ENCODE measurements at regions not wholly inside any gene's neighbourhood (a gene's known extent, or its start where the extent isn't known, plus 50 kb on each side); places are given as distances from the start of the nearest gene placed in this dataset.
"Not testable (repeated sequence)": the region's sequence is repeated elsewhere in the genome, so short reads cannot be mapped to it uniquely, and the experiment has no call there.

GRCh38 chr9:42434844-42435714 is 251.6 kb downstream of the SPATA31A6 start:
- DNase-seq = not testable (repeated sequence)

- not testable (repeated sequence) for DNase-seq
Observed at GRCh38 chr9:42435715-42436342, 252.4 kb downstream of the SPATA31A6 start.

GRCh38 chr9:42437057-42437759 is 253.7 kb downstream of the SPATA31A6 start:
- not testable (repeated sequence) for DNase-seq

- DNase-seq = not testable (repeated sequence)
Observed at GRCh38 chr9:42442680-42443079, 259.2 kb downstream of the SPATA31A6 start.

GRCh38 chr9:42443414-42443813 is 260.0 kb downstream of the SPATA31A6 start:
- DNase-seq = not testable (repeated sequence)

- not testable (repeated sequence) for DNase-seq
Observed at GRCh38 chr9:42461436-42461835, 278.0 kb downstream of the SPATA31A6 start.

GRCh38 chr9:42461863-42462262 is 278.4 kb downstream of the SPATA31A6 start:
- not testable (repeated sequence) for DNase-seq

GRCh38 chr9:42463981-42464380 is 280.5 kb downstream of the SPATA31A6 start:
- not testable (repeated sequence) for DNase-seq

- DNase-seq = peak in 1 of 2 experiments; percentile 5
Observed at GRCh38 chr9:42470577-42470976, 287.1 kb downstream of the SPATA31A6 start.

GRCh38 chr9:42490989-42491388 is 307.5 kb downstream of the SPATA31A6 start:
- not testable (repeated sequence) for DNase-seq

GRCh38 chr9:42502620-42503264 is 319.3 kb downstream of the SPATA31A6 start:
- DNase-seq = not testable (repeated sequence)

GRCh38 chr9:42508111-42508510 is 324.7 kb downstream of the SPATA31A6 start:
- DNase-seq = not testable (repeated sequence)

GRCh38 chr9:42513535-42513934 is 330.1 kb downstream of the SPATA31A6 start:
- not testable (repeated sequence) for DNase-seq

- not testable (repeated sequence) for DNase-seq
Observed at GRCh38 chr9:42534325-42534983, 351.0 kb downstream of the SPATA31A6 start.

GRCh38 chr9:42534984-42535325 is 351.5 kb downstream of the SPATA31A6 start:
- not testable (repeated sequence) for DNase-seq

GRCh38 chr9:42550789-42551357 is 367.4 kb downstream of the SPATA31A6 start:
- not testable (repeated sequence) for DNase-seq

- DNase-seq = not testable (repeated sequence)
Observed at GRCh38 chr9:42568530-42568929, 385.1 kb downstream of the SPATA31A6 start.

- not testable (repeated sequence) for DNase-seq
Observed at GRCh38 chr9:42568942-42569556, 385.6 kb downstream of the SPATA31A6 start.

GRCh38 chr9:42577851-42578250 is 394.4 kb downstream of the SPATA31A6 start:
- not testable (repeated sequence) for DNase-seq

All from erythroblast (primary cell).